GM23248 (cell line): ENCODE measurements at regions not wholly inside any gene's neighbourhood (a gene's known extent, or its start where the extent isn't known, plus 50 kb on each side); places are given as distances from the start of the nearest gene placed in this dataset.

Experiments used
- DNase-seq: peaks from one replicate; pipeline ENCODE4 v3.0.0-alpha.2; 2015
- H2AFZ ChIP-seq: fragments of 200-600 bp; sonication (generic); 2 replicates; pipeline ENCODE4 v1.6.1; 2016; ENCODE audit warnings: antibody characterized with exemption
- H3F3A ChIP-seq: fragments of 200-600 bp; sonication (generic); 2 replicates; pipeline ENCODE4 v1.6.1; 2016; ENCODE audit warnings: mild to moderate bottlenecking, antibody characterized with exemption, mixed run types; ENCODE audit not compliant: insufficient read depth
- H3K27ac ChIP-seq: fragments of 200-600 bp; sonication (generic); 2 replicates; pipeline ENCODE4 v1.5.1; 2016; ENCODE audit warnings: mild to moderate bottlenecking
- H3K27me3 ChIP-seq: fragments of 200-600 bp; sonication (generic); replicated peaks from 2 replicates; pipeline ENCODE4 v1.6.1; 2016; ENCODE audit warnings: mild to moderate bottlenecking; ENCODE audit not compliant: insufficient read depth
- H3K36me3 ChIP-seq: fragments of 200-600 bp; sonication (generic); 2 replicates; pipeline ENCODE4 v1.6.1; 2016; ENCODE audit warnings: low read depth, mild to moderate bottlenecking
- H3K4me1 ChIP-seq: fragments of 200-600 bp; sonication (generic); 2 replicates; pipeline ENCODE4 v1.6.1; 2016; ENCODE audit warnings: mild to moderate bottlenecking; ENCODE audit not compliant: insufficient read depth
- H3K4me2 ChIP-seq: fragments of 200-600 bp; sonication (generic); one replicate; pipeline ENCODE4 v1.6.1; 2016; ENCODE audit warnings: mild to moderate bottlenecking; ENCODE audit not compliant: unreplicated experiment
- H3K4me3 ChIP-seq: fragments of 200-600 bp; sonication (generic); 2 replicates; pipeline ENCODE4 v1.5.1; 2016; ENCODE audit warnings: mild to moderate bottlenecking
- H3K79me2 ChIP-seq: fragments of 200-600 bp; sonication (generic); 2 replicates; pipeline ENCODE4 v1.6.1; 2016; ENCODE audit warnings: mild to moderate bottlenecking; ENCODE audit not compliant: insufficient read depth
- H3K9ac ChIP-seq: fragments of 200-600 bp; sonication (generic); 2 replicates; pipeline ENCODE4 v1.6.1; 2016; ENCODE audit warnings: mild to moderate bottlenecking
- H3K9me2 ChIP-seq: fragments of 200-600 bp; sonication (generic); 2 replicates; pipeline ENCODE4 v1.6.1; 2016; ENCODE audit warnings: mixed run types, mild to moderate bottlenecking, moderate library complexity; ENCODE audit not compliant: insufficient read depth
- H3K9me3 ChIP-seq: fragments of 200-600 bp; sonication (generic); one replicate; pipeline ENCODE4 v1.6.1; 2017; ENCODE audit warnings: low read depth
- H4K20me1 ChIP-seq: fragments of 200-600 bp; sonication (generic); 2 replicates; pipeline ENCODE4 v1.6.0; 2016; ENCODE audit not compliant: insufficient read depth
- EZH2 ChIP-seq: fragments of 200-600 bp; sonication (generic); IDR thresholded peaks from 2 replicates; pipeline ENCODE4 v1.6.1; 2018; ENCODE audit warnings: antibody characterized with exemption, mild to moderate bottlenecking; ENCODE audit not compliant: insufficient read depth, poor library complexity, severe bottlenecking
- EZH2phosphoT487 ChIP-seq: fragments of 200-600 bp; sonication (generic); IDR thresholded peaks from 2 replicates; pipeline ENCODE4 v1.6.1; 2018; ENCODE audit warnings: antibody characterized with exemption, moderate library complexity, mild to moderate bottlenecking, low read depth; ENCODE audit not compliant: insufficient read depth
- WGBS, 2 experiments: methylation state at CpG; one replicate each; pipeline ENCODE4 v1.1.6; 2015 to 2017; ENCODE audit warnings: low lambda C conversion rate in 2 of 2, low coverage in 1 of 2; ENCODE audit errors: missing lambda C conversion rate in 2 of 2; 5-methylcytosine and 5-hydroxymethylcytosine counted together
- in situ Hi-C: fragments of 300-500 bp; cut with MboI; formaldehyde crosslinking; loops from 2 replicates; pipeline ENCODE4 v1.15.0; 2020

GRCh38 chr2:2536416-2537056 lies 205.5 kb upstream of the MYT1L start:
- no peak overlapping the region for H3K4me3 ChIP-seq
- WGBS, 2 experiments, result 5 to 10% methylated on average over 9 to 11 of the region's 11 CpGs
- H3K4me2 ChIP-seq, result no peak overlapping the region
- H4K20me1 ChIP-seq, result no peaks in the 10 kb centered on the region
- H3K27ac ChIP-seq, result no peak overlapping the region
- H3K9me3 ChIP-seq, result no peaks in the 10 kb centered on the region
- H3F3A ChIP-seq, result no peaks in the 10 kb centered on the region
- no peak overlapping the region for H3K9ac ChIP-seq
- in situ Hi-C loops, result no loop called here
- TF ChIP-seq EZH2 (no peak), EZH2phosphoT487 (no peak)
- no peaks in the 10 kb centered on the region for H3K9me2 ChIP-seq
- no peaks in the 10 kb centered on the region for H3K79me2 ChIP-seq
- no peaks in the 10 kb centered on the region for H3K27me3 ChIP-seq
- no peak overlapping the region for H2AFZ ChIP-seq
- no peaks in the 10 kb centered on the region for H3K4me1 ChIP-seq
- DNase-seq, result no peak
- H3K36me3 ChIP-seq, result no peaks in the 10 kb centered on the region

GRCh38 chr2:2530334-2530733 lies 199.3 kb upstream of the MYT1L start:
- H4K20me1 ChIP-seq, result no peaks in the 10 kb centered on the region
- no peak overlapping the region for H3K9ac ChIP-seq
- no peak overlapping the region for H3K4me3 ChIP-seq
- no peaks in the 10 kb centered on the region for H3K79me2 ChIP-seq
- no peaks in the 10 kb centered on the region for H3K4me1 ChIP-seq
- H3K9me3 ChIP-seq, result no peaks in the 10 kb centered on the region
- no peak overlapping the region for H3K27ac ChIP-seq
- no peaks in the 10 kb centered on the region for H3K36me3 ChIP-seq
- H2AFZ ChIP-seq, result no peak overlapping the region
- H3K27me3 ChIP-seq, result no peaks in the 10 kb centered on the region
- H3K9me2 ChIP-seq, result no peaks in the 10 kb centered on the region
- no peak for DNase-seq
- 48 to 49% methylated on average over 10 of the region's 10 CpGs for WGBS, 2 experiments
- no peaks in the 10 kb centered on the region for H3F3A ChIP-seq
- H3K4me2 ChIP-seq, result no peak overlapping the region
- TF ChIP-seq EZH2phosphoT487, result no peak
- TF ChIP-seq EZH2, result no peak
- in situ Hi-C loops, result no loop called here

GRCh38 chr2:2528846-2529245 lies 197.8 kb upstream of the MYT1L start:
- H3K9me2 ChIP-seq, result no peaks in the 10 kb centered on the region
- H3F3A ChIP-seq, result no peaks in the 10 kb centered on the region
- no peaks in the 10 kb centered on the region for H4K20me1 ChIP-seq
- TF ChIP-seq EZH2 (no peak), EZH2phosphoT487 (no peak)
- in situ Hi-C loops, result no loop called here
- no peak overlapping the region for H3K4me2 ChIP-seq
- 48 to 52% methylated on average over 15 of the region's 15 CpGs for WGBS, 2 experiments
- no peaks in the 10 kb centered on the region for H3K36me3 ChIP-seq
- no peak overlapping the region for H2AFZ ChIP-seq
- no peak overlapping the region for H3K9ac ChIP-seq
- H3K27me3 ChIP-seq, result no peaks in the 10 kb centered on the region
- no peaks in the 10 kb centered on the region for H3K4me1 ChIP-seq
- H3K9me3 ChIP-seq, result no peaks in the 10 kb centered on the region
- no peak overlapping the region for H3K27ac ChIP-seq
- DNase-seq, result no peak
- H3K79me2 ChIP-seq, result no peaks in the 10 kb centered on the region
- no peak overlapping the region for H3K4me3 ChIP-seq

GRCh38 chr2:2527148-2527547 lies 196.1 kb upstream of the MYT1L start:
- no peaks in the 10 kb centered on the region for H3K36me3 ChIP-seq
- no peak overlapping the region for H3K9ac ChIP-seq
- H3K27ac ChIP-seq, result no peak overlapping the region
- no peaks in the 10 kb centered on the region for H4K20me1 ChIP-seq
- in situ Hi-C loops, result no loop called here
- H3K4me2 ChIP-seq, result no peak overlapping the region
- H3K9me2 ChIP-seq, result no peaks in the 10 kb centered on the region
- H2AFZ ChIP-seq, result no peak overlapping the region
- H3K27me3 ChIP-seq, result no peaks in the 10 kb centered on the region
- no peaks in the 10 kb centered on the region for H3K9me3 ChIP-seq
- no peak overlapping the region for H3K4me3 ChIP-seq
- H3K4me1 ChIP-seq, result no peaks in the 10 kb centered on the region
- peak; percentile 2 for DNase-seq
- WGBS, 2 experiments, result 48 to 50% methylated on average over 6 of the region's 6 CpGs
- no peaks in the 10 kb centered on the region for H3F3A ChIP-seq
- no peak for TF ChIP-seq EZH2
- TF ChIP-seq EZH2phosphoT487, result no peak
- H3K79me2 ChIP-seq, result no peaks in the 10 kb centered on the region

GRCh38 chr2:2524348-2524941 lies 193.4 kb upstream of the MYT1L start:
- no peaks in the 10 kb centered on the region for H3K9me3 ChIP-seq
- no peak overlapping the region for H2AFZ ChIP-seq
- no peaks in the 10 kb centered on the region for H3K27me3 ChIP-seq
- in situ Hi-C loops, result no loop called here
- no peak overlapping the region for H3K4me2 ChIP-seq
- no peaks in the 10 kb centered on the region for H3F3A ChIP-seq
- no peaks in the 10 kb centered on the region for H3K9me2 ChIP-seq
- H3K4me3 ChIP-seq, result no peak overlapping the region
- H3K9ac ChIP-seq, result no peak overlapping the region
- H3K79me2 ChIP-seq, result no peaks in the 10 kb centered on the region
- no peaks in the 10 kb centered on the region for H4K20me1 ChIP-seq
- TF ChIP-seq EZH2phosphoT487 (no peak), EZH2 (no peak)
- H3K36me3 ChIP-seq, result no peaks in the 10 kb centered on the region
- no peak overlapping the region for H3K27ac ChIP-seq
- 23 to 24% methylated on average over 12 of the region's 12 CpGs for WGBS, 2 experiments
- no peaks in the 10 kb centered on the region for H3K4me1 ChIP-seq
- no peak for DNase-seq
